ENCODE measurements at regions not wholly inside any gene's neighbourhood (a gene's known extent, or its start where the extent isn't known, plus 50 kb on each side); places are given as distances from the start of the nearest gene placed in this dataset.
"Not testable (repeated sequence)": the region's sequence is repeated elsewhere in the genome, so short reads cannot be mapped to it uniquely, and the experiment has no call there.

- not testable (repeated sequence) for H3K27me3 ChIP-seq (ENCODE audit: insufficient read depth, low read length); H2AFZ ChIP-seq (ENCODE audit: low read depth, low read length); H3K4me1 ChIP-seq (ENCODE audit: insufficient read depth, low read length); H3K36me3 ChIP-seq (ENCODE audit: insufficient read depth, low read length); H3K4me3 ChIP-seq (ENCODE audit: low read length); H3K9me3 ChIP-seq (ENCODE audit: low read length)
These were observed 262.3 kb upstream of the POU1F1 start for GRCh38 chr3:87538722-87539121.

- Histone ChIP-seq H3K9me3 (ENCODE audit: low read length) (no peaks in the 10 kb centered on the region), H3K4me3 (ENCODE audit: low read length) (no peak overlapping the region), H3K36me3 (ENCODE audit: insufficient read depth, low read length) (no peaks in the 10 kb centered on the region), H2AFZ (ENCODE audit: low read depth, low read length) (no peak overlapping the region), H3K4me1 (ENCODE audit: insufficient read depth, low read length) (no peaks in the 10 kb centered on the region), H3K27me3 (ENCODE audit: insufficient read depth, low read length) (no peaks in the 10 kb centered on the region)
These were observed 233.0 kb upstream of the POU1F1 start for GRCh38 chr3:87509401-87509800.

- H2AFZ ChIP-seq (ENCODE audit: low read depth, low read length), result no peak overlapping the region
- no peak overlapping the region for H3K4me3 ChIP-seq (ENCODE audit: low read length)
- H3K36me3 ChIP-seq (ENCODE audit: insufficient read depth, low read length), result no peaks in the 10 kb centered on the region
- no peaks in the 10 kb centered on the region for H3K9me3 ChIP-seq (ENCODE audit: low read length)
- no peaks in the 10 kb centered on the region for H3K4me1 ChIP-seq (ENCODE audit: insufficient read depth, low read length)
- no peaks in the 10 kb centered on the region for H3K27me3 ChIP-seq (ENCODE audit: insufficient read depth, low read length)
These were observed 232.5 kb upstream of the POU1F1 start for GRCh38 chr3:87508921-87509320.

- no peaks in the 10 kb centered on the region for H3K27me3 ChIP-seq (ENCODE audit: insufficient read depth, low read length)
- no peak overlapping the region for H2AFZ ChIP-seq (ENCODE audit: low read depth, low read length)
- H3K4me3 ChIP-seq (ENCODE audit: low read length), result no peak overlapping the region
- no peaks in the 10 kb centered on the region for H3K9me3 ChIP-seq (ENCODE audit: low read length)
- no peaks in the 10 kb centered on the region for H3K36me3 ChIP-seq (ENCODE audit: insufficient read depth, low read length)
- H3K4me1 ChIP-seq (ENCODE audit: insufficient read depth, low read length), result no peaks in the 10 kb centered on the region
These were observed 231.4 kb upstream of the POU1F1 start for GRCh38 chr3:87507753-87508152.

- no peaks in the 10 kb centered on the region for H3K27me3 ChIP-seq (ENCODE audit: insufficient read depth, low read length)
- H2AFZ ChIP-seq (ENCODE audit: low read depth, low read length), result no peak overlapping the region
- H3K4me1 ChIP-seq (ENCODE audit: insufficient read depth, low read length), result no peaks in the 10 kb centered on the region
- H3K9me3 ChIP-seq (ENCODE audit: low read length), result no peaks in the 10 kb centered on the region
- H3K36me3 ChIP-seq (ENCODE audit: insufficient read depth, low read length), result no peaks in the 10 kb centered on the region
- no peak overlapping the region for H3K4me3 ChIP-seq (ENCODE audit: low read length)
These were observed 227.6 kb upstream of the POU1F1 start for GRCh38 chr3:87503900-87504498.

GRCh38 chr3:87501076-87501475 is 224.7 kb upstream of the POU1F1 start:
- no peak overlapping the region for H3K4me3 ChIP-seq (ENCODE audit: low read length)
- H3K4me1 ChIP-seq (ENCODE audit: insufficient read depth, low read length), result no peaks in the 10 kb centered on the region
- H3K9me3 ChIP-seq (ENCODE audit: low read length), result no peaks in the 10 kb centered on the region

GRCh38 chr3:87498358-87499080 is 222.1 kb upstream of the POU1F1 start:
- Histone ChIP-seq H3K4me1 (ENCODE audit: insufficient read depth, low read length) (no peaks in the 10 kb centered on the region), H3K36me3 (ENCODE audit: insufficient read depth, low read length) (no peaks in the 10 kb centered on the region), H3K27me3 (ENCODE audit: insufficient read depth, low read length) (no peaks in the 10 kb centered on the region), H3K4me3 (ENCODE audit: low read length) (no peak overlapping the region), H3K9me3 (ENCODE audit: low read length) (no peaks in the 10 kb centered on the region), H2AFZ (ENCODE audit: low read depth, low read length) (no peak overlapping the region)

More at GRCh38 chr3:87501076-87501475, 224.7 kb upstream of the POU1F1 start:
- H3K27me3 ChIP-seq (ENCODE audit: insufficient read depth, low read length), result no peaks in the 10 kb centered on the region
- H2AFZ ChIP-seq (ENCODE audit: low read depth, low read length), result no peak overlapping the region
- no peaks in the 10 kb centered on the region for H3K36me3 ChIP-seq (ENCODE audit: insufficient read depth, low read length)

- no peaks in the 10 kb centered on the region for H3K4me1 ChIP-seq (ENCODE audit: insufficient read depth, low read length)
- H3K9me3 ChIP-seq (ENCODE audit: low read length), result no peaks in the 10 kb centered on the region
- no peak overlapping the region for H3K4me3 ChIP-seq (ENCODE audit: low read length)
- no peak overlapping the region for H2AFZ ChIP-seq (ENCODE audit: low read depth, low read length)
- H3K36me3 ChIP-seq (ENCODE audit: insufficient read depth, low read length), result no peaks in the 10 kb centered on the region
- H3K27me3 ChIP-seq (ENCODE audit: insufficient read depth, low read length), result no peaks in the 10 kb centered on the region
These were observed 219.6 kb upstream of the POU1F1 start for GRCh38 chr3:87495938-87496337.

- no peaks in the 10 kb centered on the region for H3K27me3 ChIP-seq (ENCODE audit: insufficient read depth, low read length)
- no peaks in the 10 kb centered on the region for H3K4me1 ChIP-seq (ENCODE audit: insufficient read depth, low read length)
- H3K4me3 ChIP-seq (ENCODE audit: low read length), result no peak overlapping the region
- no peaks in the 10 kb centered on the region for H3K9me3 ChIP-seq (ENCODE audit: low read length)
- no peaks in the 10 kb centered on the region for H3K36me3 ChIP-seq (ENCODE audit: insufficient read depth, low read length)
- no peak overlapping the region for H2AFZ ChIP-seq (ENCODE audit: low read depth, low read length)
These were observed 217.9 kb upstream of the POU1F1 start for GRCh38 chr3:87494264-87494663.

GRCh38 chr3:87491843-87492242 is 215.5 kb upstream of the POU1F1 start:
- H3K36me3 ChIP-seq (ENCODE audit: insufficient read depth, low read length), result no peaks in the 10 kb centered on the region
- no peaks in the 10 kb centered on the region for H3K9me3 ChIP-seq (ENCODE audit: low read length)
- H2AFZ ChIP-seq (ENCODE audit: low read depth, low read length), result no peak overlapping the region
- H3K27me3 ChIP-seq (ENCODE audit: insufficient read depth, low read length), result no peaks in the 10 kb centered on the region
- no peaks in the 10 kb centered on the region for H3K4me1 ChIP-seq (ENCODE audit: insufficient read depth, low read length)
- H3K4me3 ChIP-seq (ENCODE audit: low read length), result no peak overlapping the region

- no peaks in the 10 kb centered on the region for H3K27me3 ChIP-seq (ENCODE audit: insufficient read depth, low read length)
These were observed 213.5 kb upstream of the POU1F1 start for GRCh38 chr3:87489892-87490291.

GRCh38 chr3:87488765-87489164 is 212.4 kb upstream of the POU1F1 start:
- no peak overlapping the region for H2AFZ ChIP-seq (ENCODE audit: low read depth, low read length)
- no peaks in the 10 kb centered on the region for H3K9me3 ChIP-seq (ENCODE audit: low read length)
- no peaks in the 10 kb centered on the region for H3K36me3 ChIP-seq (ENCODE audit: insufficient read depth, low read length)
- no peaks in the 10 kb centered on the region for H3K27me3 ChIP-seq (ENCODE audit: insufficient read depth, low read length)
- H3K4me3 ChIP-seq (ENCODE audit: low read length), result no peak overlapping the region
- H3K4me1 ChIP-seq (ENCODE audit: insufficient read depth, low read length), result no peaks in the 10 kb centered on the region

More at GRCh38 chr3:87489892-87490291, 213.5 kb upstream of the POU1F1 start:
- H3K36me3 ChIP-seq (ENCODE audit: insufficient read depth, low read length), result no peaks in the 10 kb centered on the region
- no peak overlapping the region for H3K4me3 ChIP-seq (ENCODE audit: low read length)
- no peaks in the 10 kb centered on the region for H3K4me1 ChIP-seq (ENCODE audit: insufficient read depth, low read length)
- no peaks in the 10 kb centered on the region for H3K9me3 ChIP-seq (ENCODE audit: low read length)
- no peak overlapping the region for H2AFZ ChIP-seq (ENCODE audit: low read depth, low read length)

- not testable (repeated sequence) for H3K4me3 ChIP-seq (ENCODE audit: low read length); H3K4me1 ChIP-seq (ENCODE audit: insufficient read depth, low read length); H2AFZ ChIP-seq (ENCODE audit: low read depth, low read length); H3K27me3 ChIP-seq (ENCODE audit: insufficient read depth, low read length); H3K9me3 ChIP-seq (ENCODE audit: low read length); H3K36me3 ChIP-seq (ENCODE audit: insufficient read depth, low read length)
These were observed 210.3 kb upstream of the POU1F1 start for GRCh38 chr3:87486635-87487034.

GRCh38 chr3:87486115-87486514 is 209.7 kb upstream of the POU1F1 start:
- Histone ChIP-seq H2AFZ (ENCODE audit: low read depth, low read length) (no peak overlapping the region), H3K27me3 (ENCODE audit: insufficient read depth, low read length) (no peaks in the 10 kb centered on the region), H3K4me3 (ENCODE audit: low read length) (no peak overlapping the region), H3K36me3 (ENCODE audit: insufficient read depth, low read length) (no peaks in the 10 kb centered on the region), H3K9me3 (ENCODE audit: low read length) (no peaks in the 10 kb centered on the region), H3K4me1 (ENCODE audit: insufficient read depth, low read length) (no peaks in the 10 kb centered on the region)

Measured in neuron (in vitro differentiated cells).